GDM1 (cell line): ENCODE measurements at regions not wholly inside any gene's neighbourhood (a gene's known extent, or its start where the extent isn't known, plus 50 kb on each side); places are given as distances from the start of the nearest gene placed in this dataset.

Experiments
- DNase-seq: peaks from one replicate; lab custom pipeline; 2025; lab: John Stamatoyannopoulos, UW

- DNase-seq = no peak
Observed at GRCh38 chr11:59302991-59303390, 55.7 kb upstream of the OR5AN1 start.

GRCh38 chr11:59295435-59295834, 63.3 kb upstream of the OR5AN1 start:
- no peak for DNase-seq

DNA sequence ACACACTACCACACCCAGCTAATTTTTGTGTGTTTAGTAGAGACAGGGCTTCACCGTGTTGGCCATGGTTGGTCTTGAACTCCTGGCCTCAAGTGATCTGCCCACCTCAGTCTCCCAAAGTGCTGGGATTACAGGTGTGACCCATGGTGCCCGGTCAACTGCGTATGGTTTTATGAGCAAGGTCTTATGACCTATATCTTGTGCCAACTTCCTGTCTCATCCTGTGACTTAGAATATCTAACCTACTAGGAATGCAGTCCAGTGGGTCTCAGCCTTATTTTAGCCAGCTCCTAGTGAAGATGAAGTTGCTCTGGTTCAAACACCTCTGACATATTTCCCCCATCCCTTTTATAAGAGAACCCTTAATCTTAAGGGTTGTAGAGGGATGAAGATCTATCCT, 66.1 kb upstream of the OR5AN1 start:
- no peak for DNase-seq

DNA sequence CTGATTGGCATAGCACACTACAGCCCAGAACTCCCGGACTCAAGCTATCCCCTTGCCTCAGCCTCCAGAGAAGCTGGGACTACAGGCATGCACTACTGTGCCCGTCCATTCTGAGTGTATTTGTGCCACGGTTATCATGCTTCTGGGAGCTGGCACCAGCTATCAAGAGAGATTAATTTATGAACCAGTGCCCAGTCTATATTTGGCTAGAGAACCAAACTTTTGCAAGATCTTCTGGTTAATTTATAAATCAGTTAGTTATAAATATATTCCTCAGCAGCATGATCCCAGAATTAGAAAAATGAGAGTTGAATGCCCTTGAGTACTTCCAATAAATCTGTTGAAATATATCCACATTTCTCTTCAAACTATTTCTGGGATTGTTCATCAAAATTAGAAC, 67.5 kb upstream of the OR5AN1 start:
- DNase-seq = no peak

- DNase-seq = no peak
Observed at GRCh38 chr11:59289356-59290181, 69.1 kb upstream of the OR5AN1 start.

DNA sequence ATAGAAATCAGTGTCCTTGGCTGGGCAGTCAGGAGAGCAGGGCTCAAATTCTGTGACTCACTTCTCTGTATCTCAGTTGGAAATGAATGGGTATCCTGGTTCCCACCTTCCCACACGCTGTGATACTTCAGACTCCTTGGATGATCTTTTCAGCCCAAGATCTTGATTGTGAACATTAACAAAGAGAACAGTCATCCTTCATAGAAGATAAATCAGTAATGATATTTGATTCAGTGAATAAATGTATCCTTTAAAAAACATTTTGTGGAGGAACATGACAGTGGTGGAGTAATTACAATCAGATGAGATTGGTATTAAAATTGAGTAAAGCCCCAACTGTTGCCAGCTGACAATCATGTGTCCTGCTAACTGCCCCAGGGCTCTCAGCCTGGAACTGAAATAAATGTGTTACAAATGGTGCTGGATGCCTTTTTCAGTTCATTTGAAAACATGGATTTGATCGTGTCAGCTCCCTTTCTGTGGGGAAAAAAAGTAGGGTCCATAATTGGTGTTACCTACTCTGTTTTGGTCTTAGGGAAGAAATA, 72.9 kb upstream of the OR5AN1 start:
- no peak for DNase-seq

DNA sequence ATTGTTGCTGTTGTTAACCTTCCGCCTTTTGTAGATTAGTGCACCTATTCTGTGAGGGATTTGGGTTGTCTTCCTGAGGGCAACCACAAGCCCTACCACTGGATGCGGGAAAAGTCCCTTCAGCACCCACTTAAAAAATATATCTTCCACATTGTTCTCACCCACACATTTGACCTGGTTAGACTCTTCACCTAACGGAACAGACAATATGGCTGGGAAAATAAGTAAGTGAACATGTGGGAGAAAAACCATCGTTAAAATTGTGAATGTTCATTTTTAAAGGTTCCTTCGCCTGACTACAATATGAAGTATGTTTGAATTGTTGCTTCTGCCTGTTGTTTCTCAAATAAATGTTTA, 72.0 kb upstream of the MPEG1 start:
- no peak for DNase-seq

GRCh38 chr11:59283825-59284772, 71.4 kb upstream of the MPEG1 start:
- peak; percentile 52 for DNase-seq

- no peak for DNase-seq
Observed at GRCh38 chr11:59283311-59283710, 70.6 kb upstream of the MPEG1 start.

GRCh38 chr11:59281177-59281576, 68.5 kb upstream of the MPEG1 start:
- DNase-seq = no peak

DNA sequence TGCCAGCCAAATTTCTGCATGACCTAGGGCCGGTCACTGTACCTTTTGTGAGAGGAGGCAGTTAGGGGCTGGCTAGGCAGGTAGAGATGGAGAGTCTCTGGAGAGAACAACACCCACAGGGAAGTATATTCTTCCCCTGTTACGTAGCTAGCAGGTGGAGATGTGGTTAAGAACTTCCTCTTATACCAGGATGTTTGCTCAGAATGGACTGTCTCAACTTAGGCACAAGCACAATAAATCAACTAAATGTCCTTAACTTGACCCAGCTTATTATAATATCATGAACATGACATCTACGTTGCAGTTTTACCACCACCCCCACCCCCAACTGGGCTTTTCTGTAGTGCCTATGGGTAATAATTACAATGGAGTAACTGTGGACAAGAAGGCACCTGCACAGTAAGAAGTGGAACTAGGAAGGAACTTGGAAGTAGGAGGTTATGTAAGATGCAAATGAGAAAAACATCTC, 60.7 kb upstream of the MPEG1 start:
- peak; percentile 70 for DNase-seq

- no peak for DNase-seq
Observed at GRCh38 chr11:59272771-59273372, 60.1 kb upstream of the MPEG1 start.

DNA sequence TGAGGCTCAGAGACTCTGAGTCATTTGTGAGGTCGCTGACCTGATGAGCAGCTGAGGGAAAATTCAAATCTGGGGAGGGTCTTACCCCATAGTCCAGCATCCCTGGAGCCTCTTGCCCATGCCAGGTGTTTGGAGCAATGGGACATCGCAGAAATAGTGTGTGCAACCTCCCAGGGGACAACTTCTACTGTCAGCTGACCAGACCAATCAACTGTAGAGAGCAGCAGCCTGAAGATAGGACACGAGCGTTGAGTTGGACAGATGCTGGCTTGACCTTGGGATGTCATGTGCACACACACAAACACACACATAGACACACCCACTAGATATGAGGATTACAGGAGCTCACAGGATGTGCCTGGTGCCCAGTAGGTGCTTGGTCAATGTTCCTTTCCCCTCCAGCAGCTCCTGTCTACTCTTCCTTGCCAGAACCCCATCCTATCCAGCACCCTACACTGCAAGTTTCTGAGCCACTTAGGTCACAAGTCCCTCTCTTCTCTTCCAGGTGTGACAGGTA, 59.1 kb upstream of the MPEG1 start:
- DNase-seq = no peak

DNA sequence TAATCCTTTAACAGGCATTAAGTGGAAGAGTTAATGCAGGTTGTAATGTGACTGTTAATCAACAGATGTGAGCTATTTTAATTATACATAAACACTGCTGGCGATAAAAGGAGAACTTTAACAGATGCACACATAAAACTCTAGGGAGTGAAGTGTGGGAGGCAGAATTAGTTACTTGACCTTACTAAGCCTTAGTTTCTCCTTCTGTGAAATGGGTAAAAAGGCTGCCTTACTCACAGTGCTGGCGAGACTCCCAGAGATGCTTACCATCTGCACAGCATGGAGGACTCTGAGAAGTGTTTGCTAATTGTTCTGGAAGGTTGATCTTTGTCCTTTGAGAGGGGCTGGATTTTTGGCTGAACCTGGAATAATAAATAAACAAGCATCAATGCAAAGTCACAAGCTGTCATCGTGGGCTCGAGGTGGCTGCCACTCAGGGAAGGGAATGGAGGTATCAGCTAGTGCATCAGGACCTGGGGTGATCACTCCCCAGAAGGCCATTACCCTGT, 58.6 kb upstream of the MPEG1 start:
- no peak for DNase-seq

- DNase-seq = no peak
Observed at GRCh38 chr11:59267736-59268475, 55.2 kb upstream of the MPEG1 start.

DNA sequence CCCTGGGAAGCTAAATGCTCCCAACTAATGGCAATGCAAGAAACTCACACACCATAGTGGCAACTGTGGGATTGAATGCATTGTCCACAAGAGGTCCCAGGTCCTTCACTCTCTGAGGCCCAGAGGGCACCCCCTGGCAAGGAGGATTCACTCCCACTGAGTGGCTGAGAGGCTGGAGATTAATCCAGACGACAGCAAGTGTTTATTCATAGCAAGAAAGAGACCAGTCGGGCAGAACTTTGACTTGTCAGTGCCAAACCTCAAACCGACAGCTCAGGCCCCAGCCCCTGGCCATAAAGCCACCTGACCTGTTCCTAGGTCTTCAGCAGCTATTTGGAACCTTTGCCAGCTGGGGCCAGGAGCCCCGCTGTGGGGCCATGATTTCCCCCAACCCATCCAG, 54.5 kb upstream of the MPEG1 start:
- no peak for DNase-seq

- DNase-seq = no peak
Observed at GRCh38 chr11:59266491-59266890, 53.8 kb upstream of the MPEG1 start.

DNA sequence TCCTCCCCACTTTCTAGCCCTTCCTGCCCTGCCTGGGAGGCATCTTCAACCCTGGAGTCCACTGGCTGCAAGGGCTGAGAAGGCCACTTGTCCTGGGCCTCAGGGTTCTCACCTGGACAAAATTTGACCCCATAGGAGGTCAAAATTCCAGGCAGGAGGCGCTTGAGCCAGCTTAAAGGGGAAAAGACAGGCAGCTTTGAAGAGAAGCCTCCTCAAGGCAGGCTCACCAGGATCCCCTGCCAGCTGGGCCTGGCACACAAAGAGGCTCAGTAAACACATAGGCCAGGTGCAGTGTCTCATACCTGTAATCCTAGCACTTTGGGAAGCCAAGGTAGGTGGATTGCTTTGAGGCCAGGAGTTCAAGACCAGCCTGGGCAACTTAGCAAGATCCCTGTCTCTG, 53.0 kb upstream of the MPEG1 start:
- DNase-seq = no peak

- DNase-seq = no peak
Observed at GRCh38 chr11:59264736-59265135, 52.0 kb upstream of the MPEG1 start.

DNA sequence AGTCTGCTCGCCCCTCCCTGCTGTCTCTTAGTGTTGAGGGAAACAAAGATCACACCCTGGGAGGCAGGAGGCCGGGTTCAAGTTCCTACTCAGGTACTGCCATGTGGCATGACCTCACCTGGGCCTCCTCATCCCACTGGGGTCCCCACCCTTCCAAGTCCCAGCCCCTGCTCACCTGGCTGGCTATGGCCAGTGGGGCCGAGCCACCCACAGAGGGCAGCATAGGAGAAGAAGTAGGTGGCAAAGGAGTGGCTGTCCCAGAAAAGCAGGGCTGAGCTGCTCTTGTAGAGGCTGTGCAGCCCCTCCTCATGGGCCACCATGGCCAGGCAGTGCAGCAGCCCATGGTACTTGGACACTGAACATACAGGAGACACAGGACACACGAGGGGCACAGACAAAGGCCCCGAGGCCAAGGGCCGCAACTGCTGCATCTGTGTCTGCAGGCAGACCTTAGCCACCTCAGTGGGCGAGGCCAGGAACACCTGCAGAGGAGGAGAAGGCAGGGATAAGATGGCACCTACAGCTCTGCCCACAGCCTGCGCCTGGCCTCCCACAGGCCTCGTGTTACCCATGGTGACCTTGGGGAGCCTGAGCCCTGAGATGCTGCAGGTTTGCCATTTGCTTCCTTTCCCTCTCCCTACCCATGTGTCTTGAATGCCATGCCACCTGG, 50.6 kb upstream of the MPEG1 start:
- peak; percentile 25 for DNase-seq
